ENCODE measurements at regions not wholly inside any gene's neighbourhood (a gene's known extent, or its start where the extent isn't known, plus 50 kb on each side); places are given as distances from the start of the nearest gene placed in this dataset.

DNA sequence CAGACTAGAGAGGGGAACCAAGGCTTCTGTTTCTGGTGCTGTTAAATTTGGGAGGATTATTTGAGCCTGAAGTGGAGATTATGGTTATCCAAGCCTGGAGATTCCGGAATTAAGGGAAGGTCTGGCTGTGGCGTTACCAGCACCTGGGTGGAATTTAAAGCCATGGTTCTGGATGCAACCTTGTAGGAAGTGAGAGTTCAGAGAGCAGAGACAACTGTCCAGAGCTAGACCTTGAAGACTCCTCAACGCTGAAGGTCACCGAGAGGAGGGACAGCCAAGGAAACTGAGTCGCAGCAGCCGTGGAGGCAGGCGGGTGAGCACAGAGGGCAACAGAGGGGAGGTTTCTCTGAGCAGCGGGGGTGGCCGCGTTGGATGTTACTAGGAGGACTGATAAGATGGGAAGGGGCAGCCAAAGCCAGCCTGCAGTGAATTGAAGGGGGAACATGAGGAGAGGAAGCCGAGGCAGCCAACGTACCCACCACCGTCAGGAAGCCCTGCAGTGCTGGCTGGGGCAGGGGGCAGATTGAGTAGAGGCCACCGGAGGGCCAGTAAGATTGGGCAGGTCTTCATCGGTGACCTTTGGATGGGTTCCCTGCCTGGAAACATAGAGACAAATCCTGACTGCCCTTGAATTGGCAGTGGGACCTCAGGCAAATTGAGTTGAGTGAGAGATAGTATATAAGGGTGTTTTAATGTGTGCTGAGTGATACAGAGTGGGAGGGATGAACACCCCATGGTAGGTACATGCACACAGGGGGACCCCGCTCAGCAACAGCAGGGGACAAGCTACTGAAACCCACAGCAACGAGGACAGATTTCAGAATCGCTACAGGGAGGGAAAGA is 90.3 kb downstream of the SNX5 start:
- TF ChIP-seq, protein P1, sequence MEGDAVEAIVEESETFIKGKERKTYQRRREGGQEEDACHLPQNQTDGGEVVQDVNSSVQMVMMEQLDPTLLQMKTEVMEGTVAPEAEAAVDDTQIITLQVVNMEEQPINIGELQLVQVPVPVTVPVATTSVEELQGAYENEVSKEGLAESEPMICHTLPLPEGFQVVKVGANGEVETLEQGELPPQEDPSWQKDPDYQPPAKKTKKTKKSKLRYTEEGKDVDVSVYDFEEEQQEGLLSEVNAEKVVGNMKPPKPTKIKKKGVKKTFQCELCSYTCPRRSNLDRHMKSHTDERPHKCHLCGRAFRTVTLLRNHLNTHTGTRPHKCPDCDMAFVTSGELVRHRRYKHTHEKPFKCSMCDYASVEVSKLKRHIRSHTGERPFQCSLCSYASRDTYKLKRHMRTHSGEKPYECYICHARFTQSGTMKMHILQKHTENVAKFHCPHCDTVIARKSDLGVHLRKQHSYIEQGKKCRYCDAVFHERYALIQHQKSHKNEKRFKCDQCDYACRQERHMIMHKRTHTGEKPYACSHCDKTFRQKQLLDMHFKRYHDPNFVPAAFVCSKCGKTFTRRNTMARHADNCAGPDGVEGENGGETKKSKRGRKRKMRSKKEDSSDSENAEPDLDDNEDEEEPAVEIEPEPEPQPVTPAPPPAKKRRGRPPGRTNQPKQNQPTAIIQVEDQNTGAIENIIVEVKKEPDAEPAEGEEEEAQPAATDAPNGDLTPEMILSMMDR (IDR thresholded peaks at IDR 0.05; ENCODE audit: low read depth, low read length), result no peak
- DNase-seq (ENCODE audit: low read depth, low spot score), result no peak
- no peak overlapping the region for H3K4me3 ChIP-seq (ENCODE audit: low read depth, low read length)
- in situ Hi-C loops (cut with HindIII; ENCODE audit: low sequenced_read_pairs), result no loop called here

DNA sequence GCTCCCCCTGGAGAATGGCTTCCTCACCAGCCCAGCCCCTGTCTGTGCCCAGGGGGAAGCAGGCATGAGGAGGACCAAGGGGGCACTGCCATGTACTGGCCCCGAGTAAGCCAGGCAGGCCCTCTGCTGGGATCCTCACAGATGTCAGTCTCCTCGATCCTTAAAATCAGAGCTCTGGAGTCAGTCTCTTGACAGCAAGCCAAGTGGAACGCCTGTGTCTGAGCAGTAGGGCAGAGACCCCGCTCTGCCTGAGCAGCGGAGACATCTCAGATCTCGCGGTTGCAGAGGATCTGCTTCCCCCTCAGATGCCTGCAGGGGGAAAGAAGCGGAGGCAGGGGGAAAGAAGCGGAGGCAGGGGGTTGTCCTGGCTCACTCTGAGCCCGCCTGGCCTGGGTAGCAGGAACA is 92.6 kb downstream of the SNX5 start:
- no peak overlapping the region for H3K4me3 ChIP-seq (ENCODE audit: low read depth, low read length)
- TF ChIP-seq, protein P1 (IDR thresholded peaks at IDR 0.05; ENCODE audit: low read depth, low read length), result no peak
- in situ Hi-C loops (cut with HindIII; ENCODE audit: low sequenced_read_pairs), result no loop called here
- DNase-seq (ENCODE audit: low read depth, low spot score), result no peak

DNA sequence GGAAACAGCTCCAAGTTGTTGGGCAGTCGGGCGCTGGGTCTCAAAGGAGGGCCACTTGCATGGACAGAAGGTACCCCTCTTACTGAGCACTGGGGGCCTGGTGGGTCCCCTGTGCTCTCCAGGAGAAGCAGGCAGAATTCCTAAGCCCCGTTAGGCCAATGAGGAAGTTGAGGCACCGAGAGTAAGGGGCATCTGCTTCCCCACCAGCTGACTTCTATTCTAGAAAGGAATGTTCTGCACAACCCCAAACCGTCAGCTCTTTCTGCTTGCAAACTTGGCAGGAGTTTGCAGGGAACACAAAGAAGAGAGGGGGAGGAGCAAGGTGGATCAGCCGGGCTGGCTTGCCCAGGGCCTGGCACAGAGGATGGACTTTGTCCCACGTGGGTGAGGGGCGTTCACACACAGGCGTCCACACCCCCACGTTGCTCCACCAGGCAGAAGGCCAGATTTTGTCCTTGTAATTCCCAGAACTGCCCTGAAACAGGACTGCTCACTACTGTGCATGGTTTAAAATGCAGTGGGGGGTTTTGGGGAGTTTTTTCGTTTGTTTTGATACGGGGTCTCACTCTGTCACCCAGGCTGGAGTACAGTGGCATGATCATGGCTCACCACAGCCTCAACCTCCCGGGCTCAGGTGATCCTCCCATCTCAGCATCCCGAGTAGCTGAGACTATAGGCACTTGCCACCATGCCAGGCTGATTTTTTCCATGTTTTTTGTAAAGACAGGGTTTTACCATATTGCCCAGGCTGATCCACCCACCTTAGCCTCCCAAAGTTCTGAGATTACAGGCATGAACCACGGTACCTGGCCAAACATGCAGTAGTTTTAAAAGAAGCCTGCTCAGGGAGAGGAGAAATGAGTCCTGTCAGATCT is 93.3 kb downstream of the SNX5 start:
- no peak overlapping the region for H3K4me3 ChIP-seq (ENCODE audit: low read depth, low read length)
- TF ChIP-seq, protein P1 (IDR thresholded peaks at IDR 0.05; ENCODE audit: low read depth, low read length), result no peak
- in situ Hi-C loops (cut with HindIII; ENCODE audit: low sequenced_read_pairs), result no loop called here
- DNase-seq (ENCODE audit: low read depth, low spot score), result peak; percentile 82

DNA sequence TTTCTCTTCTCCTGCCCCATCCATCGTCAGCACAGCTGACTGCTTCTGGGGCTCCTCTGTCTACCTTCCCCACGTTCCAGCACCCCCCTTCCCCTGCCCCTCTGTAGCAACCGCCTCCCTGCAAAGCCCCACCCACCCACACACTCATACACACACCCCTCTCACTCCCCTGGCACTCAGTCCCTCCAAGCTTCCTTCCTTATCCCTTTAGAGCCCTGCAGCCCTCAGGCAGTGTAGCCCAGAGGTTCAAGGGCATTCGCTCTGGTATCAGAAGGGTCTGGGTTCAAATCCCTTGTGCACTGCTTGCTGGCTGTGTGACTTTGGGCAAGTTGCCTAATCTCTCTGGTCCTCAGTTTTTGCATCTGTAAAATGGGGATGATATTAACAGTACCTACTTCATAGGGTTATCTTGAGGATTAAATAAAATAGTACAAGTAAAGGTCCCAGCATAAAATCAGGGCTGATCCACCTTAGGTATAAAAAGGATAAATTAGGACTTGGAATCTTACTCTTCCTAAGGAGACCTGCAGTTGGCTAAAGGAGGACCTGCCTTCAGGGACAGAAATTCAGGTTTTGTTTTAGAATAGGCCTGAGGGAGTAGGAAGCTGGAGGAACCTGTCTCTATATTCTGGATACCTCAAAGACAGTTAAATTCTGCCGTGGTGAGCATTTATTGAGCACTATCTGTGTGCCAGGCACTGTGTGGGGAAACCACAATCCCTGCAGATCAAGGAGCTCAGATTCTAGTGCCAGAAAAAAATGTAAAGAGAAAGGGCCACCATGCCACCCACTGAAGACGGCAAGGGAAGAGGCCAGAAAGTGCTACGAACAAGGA is 94.1 kb downstream of the SNX5 start:
- in situ Hi-C loops (cut with HindIII; ENCODE audit: low sequenced_read_pairs), result no loop called here
- DNase-seq (ENCODE audit: low read depth, low spot score), result no peak
- H3K4me3 ChIP-seq (ENCODE audit: low read depth, low read length), result no peak overlapping the region
- TF ChIP-seq, protein P1 (IDR thresholded peaks at IDR 0.05; ENCODE audit: low read depth, low read length), result no peak

DNA sequence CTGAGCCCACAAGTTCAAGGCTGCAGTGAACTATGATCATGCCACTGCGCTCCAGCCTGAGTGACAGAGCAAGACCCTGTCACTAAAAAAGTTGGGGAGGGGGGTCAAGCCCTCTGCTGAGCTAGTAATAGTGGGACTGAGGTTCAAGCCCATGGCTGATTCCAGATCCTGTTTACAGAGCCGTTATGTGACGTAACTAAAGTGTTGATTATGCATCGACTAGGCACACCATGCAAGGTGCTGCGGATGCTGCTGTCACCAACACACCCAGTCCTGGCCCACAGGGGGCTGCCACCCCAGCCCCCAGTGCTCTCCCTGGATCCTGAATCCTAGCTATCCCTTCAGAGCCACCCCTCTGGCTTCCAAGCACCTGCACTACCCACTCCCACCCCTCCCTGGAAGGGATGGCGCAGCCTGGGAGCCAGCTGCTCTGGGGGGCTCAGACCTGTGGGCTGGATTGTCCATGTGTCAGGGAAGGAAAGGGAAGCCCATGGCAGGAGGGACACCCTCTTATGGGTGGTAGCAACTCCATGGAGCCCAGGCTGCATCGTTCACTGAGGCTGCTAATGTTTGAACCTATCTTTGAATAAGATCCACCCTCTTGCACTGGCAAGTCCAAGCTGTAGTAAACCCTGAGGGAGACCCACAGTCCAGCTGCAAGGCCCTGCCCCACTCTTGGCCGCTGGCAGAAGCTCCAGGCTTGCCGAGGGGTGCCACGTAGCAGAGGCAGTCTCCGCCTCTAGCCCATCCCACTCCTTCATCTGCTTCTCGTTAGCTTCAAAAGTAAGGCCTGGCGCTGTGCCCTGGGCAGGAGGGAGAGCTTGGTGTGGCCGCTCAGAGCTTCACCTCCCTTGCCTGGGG is 95.0 kb downstream of the SNX5 start:
- in situ Hi-C loops (cut with HindIII; ENCODE audit: low sequenced_read_pairs), result no loop called here
- TF ChIP-seq, protein P1 (IDR thresholded peaks at IDR 0.05; ENCODE audit: low read depth, low read length), result no peak
- peak; percentile 94 for DNase-seq (ENCODE audit: low read depth, low spot score)
- no peak overlapping the region for H3K4me3 ChIP-seq (ENCODE audit: low read depth, low read length)
